Activated T-helper 17 cell treated with anti-CD3 and anti-CD28 coated beads, Interleukin-2, amount 50 U/mL, for 72 hours (primary cell): ENCODE measurements at regions not wholly inside any gene's neighbourhood (a gene's known extent, or its start where the extent isn't known, plus 50 kb on each side); places are given as distances from the start of the nearest gene placed in this dataset.

Source experiments
- ATAC-seq: fragments of 150-1000 bp; cut with Tn5 transposase; replicated peaks from 2 replicates; pipeline ENCODE4 v1.10.0; 2021; ENCODE audit warnings: mild to moderate bottlenecking, moderate library complexity
- H3K27ac Mint-ChIP-seq: one replicate; pipeline ENCODE4 v1.8.0; 2022; ENCODE audit warnings: mixed read lengths
- H3K27me3 Mint-ChIP-seq: one replicate; pipeline ENCODE4 v1.8.0; 2022; ENCODE audit warnings: mixed read lengths
- H3K36me3 Mint-ChIP-seq: one replicate; pipeline ENCODE4 v1.8.0; 2022; ENCODE audit warnings: low read depth, mild to moderate bottlenecking, mixed read lengths
- H3K4me1 Mint-ChIP-seq: one replicate; pipeline ENCODE4 v1.8.0; 2022; ENCODE audit warnings: mixed read lengths
- H3K4me3 Mint-ChIP-seq: one replicate; pipeline ENCODE4 v1.8.0; 2022; ENCODE audit warnings: mild to moderate bottlenecking, mixed read lengths
- H3K9me3 Mint-ChIP-seq: one replicate; pipeline ENCODE4 v1.8.0; 2022; ENCODE audit warnings: mixed read lengths

- ATAC-seq: no peak
- Mint-ChIP-seq H3K27ac (no peak overlapping the region), H3K36me3 (no peaks in the 10 kb centered on the region), H3K4me3 (no peak overlapping the region), H3K4me1 (peaks cover 5% of the 10 kb centered on the region), H3K9me3 (no peaks in the 10 kb centered on the region), H3K27me3 (no peaks in the 10 kb centered on the region)
Observed at GRCh38 chrX:15143825-15144121, 126.1 kb downstream of the ASB9 start.

- H3K9me3 Mint-ChIP-seq: no peaks in the 10 kb centered on the region
- H3K4me1 Mint-ChIP-seq: peaks cover 5% of the 10 kb centered on the region
- H3K4me3 Mint-ChIP-seq: peak overlapping the region; percentile 41
- H3K36me3 Mint-ChIP-seq: no peaks in the 10 kb centered on the region
- H3K27me3 Mint-ChIP-seq: no peaks in the 10 kb centered on the region
- ATAC-seq: peak; percentile 63
- peak overlapping the region; percentile 8 for H3K27ac Mint-ChIP-seq
Observed at GRCh38 chrX:15143050-15143824, 126.6 kb downstream of the ASB9 start.

- peak; percentile 67 for ATAC-seq
- Mint-ChIP-seq H3K4me3 (peak overlapping the region; percentile 41), H3K4me1 (peaks cover 5% of the 10 kb centered on the region), H3K27ac (no peak overlapping the region), H3K36me3 (no peaks in the 10 kb centered on the region), H3K9me3 (no peaks in the 10 kb centered on the region), H3K27me3 (no peaks in the 10 kb centered on the region)
Observed at GRCh38 chrX:15142084-15142715, 127.7 kb downstream of the ASB9 start.

- no peak overlapping the region for H3K27ac Mint-ChIP-seq
- no peak for ATAC-seq
Observed at GRCh38 chrX:15136795-15137194, 133.1 kb downstream of the ASB9 start.

GRCh38 chrX:15129412-15129811, 140.5 kb downstream of the ASB9 start:
- Mint-ChIP-seq H3K36me3 (no peaks in the 10 kb centered on the region), H3K4me1 (no peaks in the 10 kb centered on the region), H3K27me3 (no peaks in the 10 kb centered on the region), H3K9me3 (no peaks in the 10 kb centered on the region), H3K4me3 (no peak overlapping the region), H3K27ac (no peak overlapping the region)
- peak; percentile 64 for ATAC-seq

More at GRCh38 chrX:15136795-15137194, 133.1 kb downstream of the ASB9 start:
- Mint-ChIP-seq H3K4me3 (no peak overlapping the region), H3K4me1 (no peaks in the 10 kb centered on the region), H3K27me3 (no peaks in the 10 kb centered on the region), H3K9me3 (no peaks in the 10 kb centered on the region), H3K36me3 (no peaks in the 10 kb centered on the region)

- Mint-ChIP-seq H3K9me3 (no peaks in the 10 kb centered on the region), H3K27me3 (no peaks in the 10 kb centered on the region), H3K36me3 (no peaks in the 10 kb centered on the region), H3K27ac (no peak overlapping the region), H3K4me1 (no peaks in the 10 kb centered on the region), H3K4me3 (no peak overlapping the region)
- no peak for ATAC-seq
Observed at GRCh38 chrX:15128861-15129260, 141.0 kb downstream of the ASB9 start.

GRCh38 chrX:15127010-15127409, 142.9 kb downstream of the ASB9 start:
- no peak overlapping the region for H3K27ac Mint-ChIP-seq
- no peaks in the 10 kb centered on the region for H3K9me3 Mint-ChIP-seq
- no peaks in the 10 kb centered on the region for H3K27me3 Mint-ChIP-seq
- no peaks in the 10 kb centered on the region for H3K36me3 Mint-ChIP-seq
- H3K4me3 Mint-ChIP-seq: no peak overlapping the region
- no peak for ATAC-seq
- no peaks in the 10 kb centered on the region for H3K4me1 Mint-ChIP-seq

GRCh38 chrX:15116900-15117299, 153.0 kb downstream of the ASB9 start:
- ATAC-seq: peak; percentile 71
- Mint-ChIP-seq H3K4me3 (peak overlapping the region; percentile 30), H3K27me3 (no peaks in the 10 kb centered on the region), H3K27ac (peak overlapping the region; percentile 22), H3K36me3 (no peaks in the 10 kb centered on the region), H3K9me3 (no peaks in the 10 kb centered on the region), H3K4me1 (no peaks in the 10 kb centered on the region)

GRCh38 chrX:15114743-15115566, 154.9 kb downstream of the ASB9 start:
- no peaks in the 10 kb centered on the region for H3K4me1 Mint-ChIP-seq
- no peaks in the 10 kb centered on the region for H3K9me3 Mint-ChIP-seq
- H3K36me3 Mint-ChIP-seq: no peaks in the 10 kb centered on the region
- H3K27me3 Mint-ChIP-seq: no peaks in the 10 kb centered on the region
- no peak for ATAC-seq
- no peak overlapping the region for H3K27ac Mint-ChIP-seq
- no peak overlapping the region for H3K4me3 Mint-ChIP-seq

GRCh38 chrX:15107367-15107988, 162.4 kb downstream of the ASB9 start:
- Mint-ChIP-seq H3K9me3 (no peaks in the 10 kb centered on the region), H3K36me3 (no peaks in the 10 kb centered on the region), H3K4me1 (peaks cover 6% of the 10 kb centered on the region), H3K4me3 (no peak overlapping the region), H3K27me3 (no peaks in the 10 kb centered on the region), H3K27ac (no peak overlapping the region)
- no peak for ATAC-seq

- H3K36me3 Mint-ChIP-seq: no peaks in the 10 kb centered on the region
- H3K4me1 Mint-ChIP-seq: no peaks in the 10 kb centered on the region
- no peak for ATAC-seq
- H3K27ac Mint-ChIP-seq: no peak overlapping the region
- H3K4me3 Mint-ChIP-seq: no peak overlapping the region
- no peaks in the 10 kb centered on the region for H3K9me3 Mint-ChIP-seq
- peaks cover 3% of the 10 kb centered on the region for H3K27me3 Mint-ChIP-seq
Observed at GRCh38 chrX:15098505-15098904, 171.4 kb downstream of the ASB9 start.

- no peak for ATAC-seq
- no peaks in the 10 kb centered on the region for H3K36me3 Mint-ChIP-seq
- no peak overlapping the region for H3K4me3 Mint-ChIP-seq
- H3K9me3 Mint-ChIP-seq: no peaks in the 10 kb centered on the region
- no peaks in the 10 kb centered on the region for H3K4me1 Mint-ChIP-seq
- H3K27me3 Mint-ChIP-seq: no peaks in the 10 kb centered on the region
- no peak overlapping the region for H3K27ac Mint-ChIP-seq
Observed at GRCh38 chrX:15087747-15088146, 182.1 kb downstream of the ASB9 start.

- no peak for ATAC-seq
- H3K27ac Mint-ChIP-seq: no peak overlapping the region
- H3K4me1 Mint-ChIP-seq: no peaks in the 10 kb centered on the region
Observed at GRCh38 chrX:15073313-15073712, 196.6 kb downstream of the ASB9 start.

GRCh38 chrX:15072880-15073279, 197.0 kb downstream of the ASB9 start:
- no peaks in the 10 kb centered on the region for H3K9me3 Mint-ChIP-seq
- H3K4me3 Mint-ChIP-seq: no peak overlapping the region
- H3K4me1 Mint-ChIP-seq: no peaks in the 10 kb centered on the region
- H3K27ac Mint-ChIP-seq: no peak overlapping the region
- no peaks in the 10 kb centered on the region for H3K27me3 Mint-ChIP-seq
- H3K36me3 Mint-ChIP-seq: no peaks in the 10 kb centered on the region
- no peak for ATAC-seq

More at GRCh38 chrX:15073313-15073712, 196.6 kb downstream of the ASB9 start:
- no peaks in the 10 kb centered on the region for H3K9me3 Mint-ChIP-seq
- no peaks in the 10 kb centered on the region for H3K36me3 Mint-ChIP-seq
- H3K27me3 Mint-ChIP-seq: no peaks in the 10 kb centered on the region
- no peak overlapping the region for H3K4me3 Mint-ChIP-seq
